HG03108 (cell line): ENCODE measurements at regions not wholly inside any gene's neighbourhood (a gene's known extent, or its start where the extent isn't known, plus 50 kb on each side); places are given as distances from the start of the nearest gene placed in this dataset.
"Not testable (repeated sequence)": the region's sequence is repeated elsewhere in the genome, so short reads cannot be mapped to it uniquely, and the experiment has no call there.

Experiments used
- ATAC-seq: cut with Tn5 transposase; IDR thresholded peaks from one replicate; pipeline ENCODE4 v1.9.1; 2021; ENCODE audit warnings: moderate library complexity; ENCODE audit not compliant: unreplicated experiment

- ATAC-seq, result no peak
These were observed 82.6 kb upstream of the ARG1 start for GRCh38 chr6:131490441-131490840.

- ATAC-seq, result no peak
These were observed 80.0 kb upstream of the ARG1 start for GRCh38 chr6:131492932-131493573.

- ATAC-seq, result not testable (repeated sequence)
These were observed 68.6 kb upstream of the ARG1 start for GRCh38 chr6:131504387-131504786.

- peak; percentile 92 for ATAC-seq
These were observed 62.9 kb upstream of the ARG1 start for GRCh38 chr6:131510094-131510493.

- ATAC-seq, result no peak
These were observed 62.4 kb upstream of the ARG1 start for GRCh38 chr6:131510591-131510990.

- ATAC-seq, result peak; percentile 93
These were observed 53.2 kb upstream of the ARG1 start for GRCh38 chr6:131519670-131520436.
